ENCODE measurements at regions not wholly inside any gene's neighbourhood (a gene's known extent, or its start where the extent isn't known, plus 50 kb on each side); places are given as distances from the start of the nearest gene placed in this dataset.

DNA sequence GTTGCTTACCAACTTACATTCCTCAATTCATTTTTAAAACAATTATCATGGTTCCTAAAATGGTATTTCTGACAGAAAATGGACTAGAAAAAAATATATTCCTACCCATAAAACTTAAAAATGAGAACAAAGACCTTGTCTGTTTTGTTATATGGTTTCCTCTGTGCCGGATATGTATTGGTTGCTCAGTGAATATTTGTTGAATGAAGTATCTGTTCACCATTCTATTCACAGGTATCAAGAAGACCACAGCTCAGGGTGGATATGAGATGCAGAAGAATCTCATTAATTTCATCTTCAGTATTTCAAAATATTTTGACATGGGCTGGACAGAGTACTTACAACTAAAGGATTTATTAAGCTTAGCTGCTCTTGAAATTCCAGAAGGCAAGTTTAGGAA, 58.1 kb downstream of the TUSC7 start:
- H3K27ac ChIP-seq = no peak overlapping the region
- no peak for DNase-seq (ENCODE audit: low read depth, low spot score)

DNA sequence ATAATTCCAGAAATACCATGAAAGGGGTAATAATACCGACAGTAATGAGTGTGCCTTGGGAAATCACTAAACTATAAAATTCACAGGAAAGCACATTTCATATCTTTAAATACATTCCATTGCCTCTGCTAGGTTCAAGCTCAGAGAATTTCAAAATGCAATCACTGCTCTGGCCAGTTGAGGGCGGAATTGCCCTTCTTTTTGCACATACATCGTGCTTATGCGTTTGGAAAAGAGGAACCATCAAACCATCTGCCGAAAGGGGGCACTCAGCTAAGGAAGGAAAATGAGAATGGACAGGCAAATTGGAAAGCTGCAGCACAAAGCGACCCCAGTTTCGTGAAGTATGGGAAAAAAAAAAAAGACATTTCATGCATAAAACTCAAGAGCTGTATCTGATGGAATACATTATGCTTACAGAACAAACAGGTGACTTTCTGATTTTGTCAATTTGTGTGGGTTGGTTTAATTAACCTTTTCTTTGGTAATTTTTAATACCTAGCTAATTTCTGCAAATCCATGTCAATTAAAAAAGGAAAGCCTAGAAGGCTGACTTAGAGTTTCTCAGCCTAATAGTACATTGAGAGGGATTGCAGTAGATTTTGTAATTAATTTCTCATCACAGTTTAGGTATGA, 61.4 kb downstream of the TUSC7 start:
- H3K27ac ChIP-seq = no peak overlapping the region
- peak; percentile 14 for DNase-seq (ENCODE audit: low read depth, low spot score)

DNA sequence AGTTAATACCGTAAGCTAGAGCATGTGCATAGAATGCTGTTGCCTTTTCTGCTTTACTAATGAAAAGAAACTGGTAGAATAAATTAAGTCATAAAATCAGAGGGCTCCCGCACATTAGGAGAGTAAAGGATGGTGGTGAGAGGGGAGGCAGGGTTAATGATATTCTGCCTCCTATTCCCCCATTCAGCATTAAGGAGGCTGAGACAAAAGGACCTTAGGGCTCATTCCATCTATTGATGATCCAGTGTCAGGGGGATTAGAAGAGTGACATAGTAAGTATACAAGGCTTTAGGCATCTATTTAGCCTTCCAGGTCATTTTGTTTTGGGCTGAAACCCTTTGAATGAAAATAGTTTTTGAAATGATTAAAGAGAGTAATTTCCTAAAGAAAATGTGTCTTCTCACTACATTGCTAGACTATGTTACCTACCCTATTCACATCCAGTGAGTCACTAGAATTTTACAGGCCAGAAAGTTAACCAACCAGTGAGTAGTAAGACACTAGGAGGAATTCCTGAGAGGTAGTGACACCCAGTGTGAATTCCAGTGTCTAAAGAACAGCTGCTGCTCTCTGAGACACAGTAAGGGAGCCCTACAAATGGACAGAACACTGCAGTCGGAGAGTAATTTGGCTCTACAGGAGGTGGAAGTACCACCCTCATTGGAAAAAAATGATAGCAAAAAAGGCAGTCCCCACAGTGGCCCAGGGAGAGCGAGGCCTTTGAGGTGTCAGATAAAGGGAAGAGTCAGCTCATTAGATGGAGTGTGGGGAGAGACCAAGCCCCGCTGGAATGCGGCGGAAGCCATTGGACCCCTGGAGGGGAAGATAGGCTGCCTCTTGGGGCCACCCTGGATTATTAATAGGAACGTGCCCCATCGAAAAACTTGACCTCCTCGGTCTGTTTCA, 67.6 kb downstream of the TUSC7 start:
- DNase-seq (ENCODE audit: low read depth, low spot score) = no peak
- no peak overlapping the region for H3K27ac ChIP-seq

GRCh38 chr3:116785226-116785625, 75.6 kb downstream of the TUSC7 start:
- no peak for DNase-seq (ENCODE audit: low read depth, low spot score)
- no peak overlapping the region for H3K27ac ChIP-seq

GRCh38 chr3:116802651-116803050, 93.1 kb downstream of the TUSC7 start:
- no peak for DNase-seq (ENCODE audit: low read depth, low spot score)
- no peak overlapping the region for H3K27ac ChIP-seq

DNA sequence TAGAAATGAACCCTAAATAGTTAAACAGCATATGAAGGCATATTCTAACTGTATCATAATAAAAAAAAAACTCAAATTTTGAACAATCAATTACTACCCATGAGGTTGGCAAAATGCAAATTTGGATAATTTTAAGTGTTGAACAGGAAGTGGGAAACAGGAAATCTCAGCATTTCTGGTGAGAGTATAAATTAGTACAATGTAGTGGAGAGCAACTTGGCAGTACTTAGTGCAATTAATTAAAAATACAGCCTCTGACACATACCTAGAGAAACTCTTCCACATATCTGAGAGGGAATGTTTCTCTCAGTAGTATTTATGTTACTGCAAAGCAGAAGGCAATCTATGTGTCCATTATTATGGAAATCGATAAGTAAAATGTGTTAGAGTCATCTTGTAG, 96.8 kb downstream of the TUSC7 start:
- no peak for DNase-seq (ENCODE audit: low read depth, low spot score)
- no peak overlapping the region for H3K27ac ChIP-seq

- H3K27ac ChIP-seq = no peak overlapping the region
- DNase-seq (ENCODE audit: low read depth, low spot score) = no peak
These were observed 99.1 kb downstream of the TUSC7 start for GRCh38 chr3:116808725-116809124.

GRCh38 chr3:116809208-116809607, 99.6 kb downstream of the TUSC7 start:
- no peak for DNase-seq (ENCODE audit: low read depth, low spot score)
- H3K27ac ChIP-seq = no peak overlapping the region

GRCh38 chr3:116811754-116812153, 102.2 kb downstream of the TUSC7 start:
- DNase-seq (ENCODE audit: low read depth, low spot score) = no peak
- H3K27ac ChIP-seq = no peak overlapping the region

- no peak for DNase-seq (ENCODE audit: low read depth, low spot score)
These were observed 103.4 kb downstream of the TUSC7 start for GRCh38 chr3:116812949-116813348.

GRCh38 chr3:116815321-116815720, 105.7 kb downstream of the TUSC7 start:
- DNase-seq (ENCODE audit: low read depth, low spot score) = no peak
- no peak overlapping the region for H3K27ac ChIP-seq

More at GRCh38 chr3:116812949-116813348, 103.4 kb downstream of the TUSC7 start:
- H3K27ac ChIP-seq = no peak overlapping the region

- no peak overlapping the region for H3K27ac ChIP-seq
- no peak for DNase-seq (ENCODE audit: low read depth, low spot score)
These were observed 106.4 kb downstream of the TUSC7 start for GRCh38 chr3:116815831-116816588.

DNA sequence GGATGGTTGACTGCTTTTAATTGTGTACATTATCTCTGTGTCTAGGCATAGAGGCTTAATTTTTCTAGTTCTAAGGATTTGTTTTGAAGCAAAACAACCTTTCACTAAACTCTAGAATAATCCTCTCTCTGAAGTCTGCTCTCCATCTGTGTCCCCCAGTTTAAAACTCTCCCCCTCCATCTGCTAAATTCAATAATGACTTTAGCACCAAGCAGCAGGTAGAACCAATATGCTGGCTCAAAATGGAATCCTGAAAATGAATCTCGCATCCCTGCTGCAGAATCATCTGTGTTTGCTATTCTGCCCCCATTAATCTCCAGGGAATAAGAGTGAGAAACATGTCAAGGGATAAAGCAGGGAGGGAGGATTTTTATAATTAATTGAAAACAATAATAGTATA, 111.8 kb downstream of the TUSC7 start:
- no peak for DNase-seq (ENCODE audit: low read depth, low spot score)
- no peak overlapping the region for H3K27ac ChIP-seq

GRCh38 chr3:116824208-116824607, 114.6 kb downstream of the TUSC7 start:
- no peak for DNase-seq (ENCODE audit: low read depth, low spot score)
- H3K27ac ChIP-seq = no peak overlapping the region

DNA sequence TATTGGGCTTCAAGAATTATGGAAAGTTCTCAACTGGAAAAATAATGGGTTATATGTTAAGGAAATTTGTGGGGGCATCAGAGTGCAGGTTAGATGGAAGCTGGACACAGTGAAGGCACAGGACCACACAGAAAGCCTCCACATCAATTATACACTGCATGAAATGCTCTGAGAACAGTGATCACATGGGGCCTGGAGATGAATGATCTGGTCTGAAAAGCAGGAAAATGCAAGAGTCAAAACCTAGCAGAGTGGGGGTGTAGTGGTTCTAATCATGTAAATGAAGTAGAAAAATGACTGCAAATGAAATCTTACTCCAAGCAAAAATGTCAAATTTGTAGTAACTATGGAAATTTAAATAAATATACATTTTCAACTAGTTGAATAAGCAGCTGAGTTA, 123.6 kb downstream of the TUSC7 start:
- no peak for DNase-seq (ENCODE audit: low read depth, low spot score)
- no peak overlapping the region for H3K27ac ChIP-seq

- H3K27ac ChIP-seq = no peak overlapping the region
- no peak for DNase-seq (ENCODE audit: low read depth, low spot score)
These were observed 125.2 kb downstream of the TUSC7 start for GRCh38 chr3:116834816-116835215.

DNA sequence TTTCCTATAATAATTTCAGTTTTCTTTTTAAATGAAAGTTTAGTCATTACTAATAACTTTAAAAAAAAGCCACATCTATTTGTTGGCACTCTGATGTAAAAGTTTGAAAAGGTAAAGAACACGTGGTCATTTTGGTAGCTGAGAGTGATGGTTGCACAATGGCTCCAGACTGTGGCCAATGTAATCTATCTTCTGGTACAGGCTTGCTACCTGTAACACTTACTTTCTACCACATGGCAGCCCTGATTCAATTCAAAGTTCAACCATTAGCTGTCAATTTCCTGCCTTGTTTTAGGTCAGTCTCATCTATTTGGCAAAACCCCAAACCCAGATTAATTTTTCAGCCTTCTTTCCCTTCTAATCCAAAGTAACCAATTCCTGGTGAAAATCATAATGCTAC, 126.1 kb downstream of the TUSC7 start:
- H3K27ac ChIP-seq = no peak overlapping the region
- no peak for DNase-seq (ENCODE audit: low read depth, low spot score)

DNA sequence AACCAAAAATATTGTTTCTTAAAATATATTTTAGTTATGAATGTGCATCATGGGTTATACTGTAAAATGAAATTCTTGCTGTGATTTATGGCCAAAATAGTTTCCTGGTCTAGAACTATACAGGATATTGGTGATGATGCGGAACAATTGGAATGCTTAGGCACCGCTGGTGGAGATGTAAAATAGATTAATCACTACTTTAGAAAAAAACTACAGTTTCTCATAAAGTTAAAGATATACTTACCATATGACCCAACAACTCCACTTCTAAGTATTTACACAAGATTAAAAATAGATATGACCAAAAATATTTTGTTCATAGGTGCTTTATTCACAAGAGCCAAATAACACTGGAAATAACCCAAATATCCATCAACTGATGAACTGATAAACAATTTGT, 126.7 kb downstream of the TUSC7 start:
- no peak for DNase-seq (ENCODE audit: low read depth, low spot score)
- H3K27ac ChIP-seq = no peak overlapping the region

DNA sequence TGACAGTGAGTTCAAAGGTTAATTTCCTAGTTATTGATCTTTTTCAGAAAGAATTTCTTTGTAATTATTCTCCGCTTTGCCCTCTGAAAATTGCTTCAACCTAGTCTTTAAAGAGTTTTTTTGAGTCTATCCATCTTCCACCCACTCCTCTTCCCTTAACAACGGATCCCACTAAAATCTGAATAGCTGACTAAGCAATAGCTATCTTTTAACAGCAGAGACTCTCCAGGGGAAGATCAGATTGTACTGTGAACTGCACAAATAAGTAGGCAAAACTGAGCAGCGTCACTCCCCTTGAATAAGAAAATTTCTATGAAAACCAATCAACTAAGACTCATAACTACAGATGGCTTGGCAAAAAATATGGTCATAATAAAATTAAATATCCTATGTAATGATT, 127.9 kb downstream of the TUSC7 start:
- no peak for DNase-seq (ENCODE audit: low read depth, low spot score)
- H3K27ac ChIP-seq = no peak overlapping the region

- H3K27ac ChIP-seq = no peak overlapping the region
- DNase-seq (ENCODE audit: low read depth, low spot score) = no peak
These were observed 131.6 kb downstream of the TUSC7 start for GRCh38 chr3:116841003-116841735.

Measured in epithelial cell of prostate (primary cell).